Upper lobe of right lung (tissue), 1 donor: ENCODE measurements at regions not wholly inside any gene's neighbourhood (a gene's known extent, or its start where the extent isn't known, plus 50 kb on each side); places are given as distances from the start of the nearest gene placed in this dataset.
A peak's percentile ranks its signal among the peaks of the same experiment; 100 is the strongest.

Experiments
- ATAC-seq: fragments of 200-7000 bp; cut with Tn5 transposase; one replicate; pipeline ENCODE4 v1.9.1; 2020; ENCODE audit warnings: mild to moderate bottlenecking, moderate library complexity
- DNase-seq: peaks from one replicate; pipeline ENCODE4 v3.0.0-alpha.2; 2020
- H3K27ac ChIP-seq: fragments of 200-600 bp; one replicate; pipeline ENCODE4 v1.8.0; 2022
- H3K27me3 ChIP-seq: fragments of 200-600 bp; one replicate; pipeline ENCODE4 v1.8.0; 2022; ENCODE audit warnings: mild to moderate bottlenecking
- H3K36me3 ChIP-seq: fragments of 200-600 bp; one replicate; pipeline ENCODE4 v1.8.0; 2022
- H3K4me1 ChIP-seq: fragments of 200-600 bp; one replicate; pipeline ENCODE4 v1.8.0; 2022
- H3K4me3 ChIP-seq: fragments of 200-600 bp; one replicate; pipeline ENCODE4 v1.8.0; 2022; ENCODE audit warnings: mild to moderate bottlenecking
- H3K9me3 ChIP-seq: fragments of 200-600 bp; one replicate; pipeline ENCODE4 v1.8.0; 2022
- CTCF ChIP-seq: fragments of 200-600 bp; IDR thresholded peaks from one replicate; pipeline ENCODE4 v1.8.0; 2022; ENCODE audit warnings: antibody characterized with exemption
- intact Hi-C: fragments of 100-400 bp; cut with DNase I; formaldehyde crosslinking; loops from one replicate; pipeline ENCODE4 v1.11.0; 2022
- donor health status: DM: no; HTN: yes; CAD: no; lungs with severe emphysema.

- TF ChIP-seq CTCF: no peak
- intact Hi-C loops: no loop called here
- Histone ChIP-seq H3K27me3 (no peaks in the 10 kb centered on the region), H3K4me1 (peaks cover 44% of the 10 kb centered on the region), H3K27ac (peak overlapping the region; percentile 75), H3K4me3 (peak overlapping the region; percentile 22), H3K9me3 (no peaks in the 10 kb centered on the region), H3K36me3 (no peaks in the 10 kb centered on the region)
- ATAC-seq: peak; percentile 58
- DNase-seq: no peak
These were observed 134.0 kb upstream of the IL12A start for GRCh38 chr3:159854500-159855124.

GRCh38 chr3:159855599-159856346 lies 132.9 kb upstream of the IL12A start:
- no peak for TF ChIP-seq CTCF
- no peak overlapping the region for H3K4me3 ChIP-seq
- DNase-seq: no peak
- ATAC-seq: no peak
- H3K4me1 ChIP-seq: peaks cover 41% of the 10 kb centered on the region
- H3K9me3 ChIP-seq: no peaks in the 10 kb centered on the region
- no peak overlapping the region for H3K27ac ChIP-seq
- H3K27me3 ChIP-seq: no peaks in the 10 kb centered on the region
- no peaks in the 10 kb centered on the region for H3K36me3 ChIP-seq
- intact Hi-C loops: no loop called here

GRCh38 chr3:159856590-159857104 lies 132.0 kb upstream of the IL12A start:
- Histone ChIP-seq H3K4me3 (no peak overlapping the region), H3K27me3 (no peaks in the 10 kb centered on the region), H3K27ac (no peak overlapping the region), H3K36me3 (no peaks in the 10 kb centered on the region), H3K9me3 (no peaks in the 10 kb centered on the region), H3K4me1 (peaks cover 37% of the 10 kb centered on the region)
- intact Hi-C loops: no loop called here
- no peak for TF ChIP-seq CTCF
- ATAC-seq: no peak
- DNase-seq: no peak

GRCh38 chr3:159857840-159858239 lies 130.8 kb upstream of the IL12A start:
- H3K4me1 ChIP-seq: peaks cover 25% of the 10 kb centered on the region
- DNase-seq (no peak), ATAC-seq (no peak)
- H3K36me3 ChIP-seq: no peaks in the 10 kb centered on the region
- H3K27me3 ChIP-seq: no peaks in the 10 kb centered on the region
- intact Hi-C loops: no loop called here
- no peak overlapping the region for H3K4me3 ChIP-seq
- no peak for TF ChIP-seq CTCF
- H3K9me3 ChIP-seq: no peaks in the 10 kb centered on the region
- no peak overlapping the region for H3K27ac ChIP-seq

- Histone ChIP-seq H3K36me3 (no peaks in the 10 kb centered on the region), H3K4me1 (peaks cover 17% of the 10 kb centered on the region), H3K9me3 (no peaks in the 10 kb centered on the region), H3K27me3 (no peaks in the 10 kb centered on the region), H3K27ac (no peak overlapping the region), H3K4me3 (no peak overlapping the region)
- ATAC-seq: no peak
- TF ChIP-seq CTCF: no peak
- no peak for DNase-seq
- intact Hi-C loops: no loop called here
These were observed 130.0 kb upstream of the IL12A start for GRCh38 chr3:159858650-159859049.
